Type B pancreatic cell (in vitro differentiated cells): ENCODE measurements at regions not wholly inside any gene's neighbourhood (a gene's known extent, or its start where the extent isn't known, plus 50 kb on each side); places are given as distances from the start of the nearest gene placed in this dataset.

Source experiments
- DNase-seq: peaks from one replicate; pipeline ENCODE4 v3.0.0; 2021; ENCODE audit warnings: mixed read lengths; ENCODE audit not compliant: unreplicated experiment; ENCODE audit errors: extremely low spot score
- H3K27ac Mint-ChIP-seq: 2 replicates; pipeline ENCODE4 v1.8.0; 2021; ENCODE audit warnings: mild to moderate bottlenecking, mixed read lengths
- H3K27me3 Mint-ChIP-seq: 2 replicates; pipeline ENCODE4 v1.8.0; 2021; ENCODE audit warnings: mixed read lengths
- H3K36me3 Mint-ChIP-seq: 2 replicates; pipeline ENCODE4 v1.8.0; 2021; ENCODE audit warnings: mixed read lengths
- H3K4me1 Mint-ChIP-seq: one replicate; pipeline ENCODE4 v1.8.0; 2021; ENCODE audit warnings: mixed read lengths; ENCODE audit not compliant: unreplicated experiment
- H3K4me3 Mint-ChIP-seq: 2 replicates; pipeline ENCODE4 v1.8.0; 2021; ENCODE audit warnings: mild to moderate bottlenecking, mixed read lengths
- H3K9me3 Mint-ChIP-seq: 2 replicates; pipeline ENCODE4 v1.8.0; 2021; ENCODE audit warnings: mixed read lengths
- CTCF ChIP-seq: fragments of 200-600 bp; sonication (generic); conservative IDR thresholded peaks from 2 replicates; pipeline ENCODE4 v1.5.0; 2021; ENCODE audit warnings: antibody characterized with exemption, mild to moderate bottlenecking

- H3K9me3 Mint-ChIP-seq, result no peaks in the 10 kb centered on the region
- H3K36me3 Mint-ChIP-seq, result no peaks in the 10 kb centered on the region
- no peak overlapping the region for H3K27ac Mint-ChIP-seq
- no peak overlapping the region for H3K4me3 Mint-ChIP-seq
- peaks cover 5% of the 10 kb centered on the region for H3K4me1 Mint-ChIP-seq
- DNase-seq, result no peak
- TF ChIP-seq CTCF, result no peak
- no peaks in the 10 kb centered on the region for H3K27me3 Mint-ChIP-seq
Observed at GRCh38 chr3:153961494-153961893, 159.7 kb upstream of the ARHGEF26 start.

- TF ChIP-seq CTCF, result no peak
- Mint-ChIP-seq H3K4me1 (peaks cover 5% of the 10 kb centered on the region), H3K36me3 (no peaks in the 10 kb centered on the region), H3K9me3 (peaks cover 5% of the 10 kb centered on the region), H3K27me3 (no peaks in the 10 kb centered on the region), H3K4me3 (no peak overlapping the region), H3K27ac (no peak overlapping the region)
- DNase-seq, result no peak
Observed at GRCh38 chr3:153963012-153963411, 158.2 kb upstream of the ARHGEF26 start.

GRCh38 chr3:153967260-153967659, 153.9 kb upstream of the ARHGEF26 start:
- TF ChIP-seq CTCF, result no peak
- no peaks in the 10 kb centered on the region for H3K27me3 Mint-ChIP-seq
- H3K27ac Mint-ChIP-seq, result no peak overlapping the region
- peaks cover 5% of the 10 kb centered on the region for H3K9me3 Mint-ChIP-seq
- no peak overlapping the region for H3K4me3 Mint-ChIP-seq
- DNase-seq, result no peak
- no peaks in the 10 kb centered on the region for H3K4me1 Mint-ChIP-seq
- H3K36me3 Mint-ChIP-seq, result no peaks in the 10 kb centered on the region

GRCh38 chr3:153970047-153970446, 151.1 kb upstream of the ARHGEF26 start:
- no peaks in the 10 kb centered on the region for H3K36me3 Mint-ChIP-seq
- no peak overlapping the region for H3K4me3 Mint-ChIP-seq
- no peaks in the 10 kb centered on the region for H3K27me3 Mint-ChIP-seq

GRCh38 chr3:153970741-153971347, 150.3 kb upstream of the ARHGEF26 start:
- H3K27me3 Mint-ChIP-seq, result no peaks in the 10 kb centered on the region
- H3K4me1 Mint-ChIP-seq, result peaks cover 3% of the 10 kb centered on the region
- peaks cover 5% of the 10 kb centered on the region for H3K9me3 Mint-ChIP-seq
- no peak overlapping the region for H3K4me3 Mint-ChIP-seq
- DNase-seq, result no peak
- peak; percentile 68 for TF ChIP-seq CTCF
- no peak overlapping the region for H3K27ac Mint-ChIP-seq
- H3K36me3 Mint-ChIP-seq, result no peaks in the 10 kb centered on the region

More at GRCh38 chr3:153970047-153970446, 151.1 kb upstream of the ARHGEF26 start:
- no peak overlapping the region for H3K27ac Mint-ChIP-seq
- TF ChIP-seq CTCF, result no peak
- H3K9me3 Mint-ChIP-seq, result peaks cover 5% of the 10 kb centered on the region
- peaks cover 3% of the 10 kb centered on the region for H3K4me1 Mint-ChIP-seq
- DNase-seq, result no peak

- H3K4me3 Mint-ChIP-seq, result no peak overlapping the region
- no peaks in the 10 kb centered on the region for H3K27me3 Mint-ChIP-seq
- no peak for TF ChIP-seq CTCF
- H3K4me1 Mint-ChIP-seq, result peaks cover 9% of the 10 kb centered on the region
- H3K9me3 Mint-ChIP-seq, result no peaks in the 10 kb centered on the region
- no peak overlapping the region for H3K27ac Mint-ChIP-seq
- no peak for DNase-seq
- no peaks in the 10 kb centered on the region for H3K36me3 Mint-ChIP-seq
Observed at GRCh38 chr3:153972862-153973261, 148.3 kb upstream of the ARHGEF26 start.
